H1 (cell line): ENCODE measurements at regions not wholly inside any gene's neighbourhood (a gene's known extent, or its start where the extent isn't known, plus 50 kb on each side); places are given as distances from the start of the nearest gene placed in this dataset.

Experiments used
- CTCF ChIA-PET: fragments of 300-600 bp; sonication (Branson Sonifier 250); formaldehyde crosslinking; loops from one replicate; lab custom pipeline; 2021; ENCODE audit not compliant: partially characterized antibody; lab: Charles Lee
- POLR2A ChIA-PET: fragments of 300-600 bp; sonication (Branson Sonifier 250); formaldehyde crosslinking; loops from one replicate; lab custom pipeline; 2021; ENCODE audit warnings: inconsistent platforms; ENCODE audit not compliant: partially characterized antibody; lab: Charles Lee
- DNase-seq, 2 experiments: peaks; one replicate each; pipeline versions ENCODE4 v3.0.0 to v3.0.0-alpha.2; 2010 to 2022; ENCODE audit warnings: low spot score in 2 of 2, low read depth in 1 of 2, mixed read lengths in 1 of 2
- FAIRE-seq: peaks from 2 replicates; lab custom pipeline; 2011; peaks lifted over from hg19 to GRCh38; lab: Jason Lieb, UNC
- H2AFZ ChIP-seq: 2 replicates; pipeline ENCODE4 v1.8.1; 2012; ENCODE audit warnings: low read length, inconsistent platforms
- H2AK5ac ChIP-seq: 2 replicates; pipeline ENCODE4 v1.6.1; 2013; ENCODE audit warnings: low read depth, low read length
- H2BK120ac ChIP-seq: replicated peaks from 2 replicates; pipeline ENCODE3; 2013; ENCODE audit warnings: low read depth, low read length, inconsistent platforms
- H2BK12ac ChIP-seq: 2 replicates; pipeline ENCODE4 v1.6.1; 2013; ENCODE audit warnings: low read depth, low read length
- H2BK15ac ChIP-seq: 2 replicates; pipeline ENCODE4 v1.6.1; 2013; ENCODE audit warnings: low read length
- H2BK20ac ChIP-seq: 2 replicates; pipeline ENCODE4 v1.6.1; 2013; ENCODE audit warnings: low read length
- H2BK5ac ChIP-seq: 2 replicates; pipeline ENCODE4 v1.6.1; 2013; ENCODE audit warnings: low read depth, low read length
- H3K14ac ChIP-seq: 2 replicates; pipeline ENCODE4 v1.6.1; 2013; ENCODE audit warnings: inconsistent platforms; ENCODE audit not compliant: insufficient read length
- H3K18ac ChIP-seq: 2 replicates; pipeline ENCODE4 v1.6.1; 2013; ENCODE audit warnings: low read length; ENCODE audit errors: extremely low read depth
- H3K23ac ChIP-seq: 2 replicates; pipeline ENCODE4 v1.6.1; 2013; ENCODE audit warnings: inconsistent platforms; ENCODE audit not compliant: insufficient read length
- H3K23me2 ChIP-seq: 2 replicates; pipeline ENCODE4 v1.6.1; 2013; ENCODE audit warnings: low read depth, low read length
- H3K27ac ChIP-seq: 2 replicates; pipeline ENCODE4 v1.6.1; 2011; ENCODE audit warnings: low read depth, low read length, inconsistent platforms
- H3K27me3 ChIP-seq, 4 experiments: replicated peaks in 1 of 4; 1 replicate in 1 of 4; 2 replicates in 3 of 4; pipeline versions ENCODE4 v1.6.1 to v1.8.1; 2011 to 2013; ENCODE audit warnings: low read length in 3 of 4, mild to moderate bottlenecking in 3 of 4, inconsistent platforms in 2 of 4, mixed read lengths in 2 of 4, moderate library complexity in 1 of 4; ENCODE audit not compliant: control insufficient read depth in 3 of 4, insufficient read depth in 3 of 4; ENCODE audit errors: extremely low read depth in 1 of 4
- H3K36me3 ChIP-seq, 4 experiments: 2 replicates each; pipeline versions ENCODE4 v1.6.1 to v1.8.1; 2011 to 2013; ENCODE audit warnings: mild to moderate bottlenecking in 4 of 4, low read length in 3 of 4, moderate library complexity in 2 of 4, control low read depth in 1 of 4, inconsistent platforms in 1 of 4; ENCODE audit not compliant: insufficient read depth in 4 of 4, control insufficient read depth in 2 of 4
- H3K4ac ChIP-seq: replicated peaks from 2 replicates; pipeline ENCODE3; 2013; ENCODE audit warnings: low read length, low read depth, mixed read lengths, inconsistent platforms; ENCODE audit not compliant: insufficient read length
- H3K4me1 ChIP-seq, 4 experiments: replicated peaks in 1 of 4; 1 replicate in 1 of 4; 2 replicates in 3 of 4; pipeline versions ENCODE4 v1.6.1 to v1.8.1; 2011 to 2013; ENCODE audit warnings: low read length in 3 of 4, inconsistent platforms in 2 of 4, mixed read lengths in 1 of 4; ENCODE audit not compliant: insufficient read depth in 4 of 4, control insufficient read depth in 3 of 4
- H3K4me2 ChIP-seq, 2 experiments: 2 replicates each; pipeline versions ENCODE4 v1.6.1 to v1.8.1; 2011 to 2013; ENCODE audit warnings: low read depth in 2 of 2, low read length in 2 of 2, control low read depth in 1 of 2, inconsistent platforms in 1 of 2, mild to moderate bottlenecking in 1 of 2; ENCODE audit not compliant: insufficient read depth in 1 of 2
- H3K4me3 ChIP-seq, 4 experiments: fragments of 200-600, 300-600 bp in 1 of 4; sonication (generic), shearing (Covaris generic), sonication (Bioruptor Twin) in 1 of 4; 2 replicates each; pipeline versions ENCODE4 v1.5.1 to v1.8.1; 2011 to 2016; ENCODE audit warnings: low read length in 4 of 4, low read depth in 3 of 4, control low read depth in 2 of 4, inconsistent platforms in 2 of 4, mild to moderate bottlenecking in 2 of 4, mixed read lengths in 1 of 4, moderate library complexity in 1 of 4; ENCODE audit not compliant: insufficient read depth in 2 of 4; ENCODE audit errors: extremely low read depth in 1 of 4
- H3K56ac ChIP-seq: replicated peaks from 2 replicates; pipeline ENCODE3; 2013; ENCODE audit warnings: low read depth, mild to moderate bottlenecking, mixed read lengths, low read length, inconsistent platforms; ENCODE audit not compliant: insufficient read length
- H3K79me1 ChIP-seq: 2 replicates; pipeline ENCODE4 v1.6.1; 2013; ENCODE audit warnings: low read depth, low read length, control low read depth
- H3K79me2 ChIP-seq, 2 experiments: 2 replicates each; pipeline versions ENCODE4 v1.6.1 to v1.8.1; 2012 to 2013; ENCODE audit warnings: low read length in 2 of 2, mild to moderate bottlenecking in 2 of 2, inconsistent platforms in 1 of 2; ENCODE audit not compliant: insufficient read depth in 2 of 2, control insufficient read depth in 1 of 2
- H3K9ac ChIP-seq, 4 experiments: replicated peaks in 1 of 4; 1 replicate in 1 of 4; 2 replicates in 3 of 4; pipeline versions ENCODE4 v1.6.1 to v1.8.1; 2011 to 2013; ENCODE audit warnings: low read depth in 3 of 4, low read length in 3 of 4, control low read depth in 2 of 4, mild to moderate bottlenecking in 2 of 4, moderate library complexity in 2 of 4, inconsistent platforms in 1 of 4; ENCODE audit errors: extremely low read depth in 1 of 4
- H3K9me3 ChIP-seq, 2 experiments: 2 replicates each; pipeline versions ENCODE4 v1.6.1 to v1.8.1; 2012 to 2013; ENCODE audit warnings: mild to moderate bottlenecking in 2 of 2, moderate library complexity in 2 of 2, control low read depth in 1 of 2, inconsistent platforms in 1 of 2, low read depth in 1 of 2, low read length in 1 of 2, mixed read lengths in 1 of 2; ENCODE audit not compliant: insufficient read depth in 2 of 2
- H4K20me1 ChIP-seq, 2 experiments: replicated peaks in 1 of 2; 2 replicates each; pipeline versions ENCODE3 to v1.8.1; 2011 to 2013; ENCODE audit warnings: inconsistent platforms in 2 of 2, low read length in 2 of 2, mild to moderate bottlenecking in 1 of 2; ENCODE audit not compliant: insufficient read depth in 2 of 2, control insufficient read depth in 1 of 2
- H4K5ac ChIP-seq: 2 replicates; pipeline ENCODE4 v1.6.1; 2013; ENCODE audit warnings: low read length, low read depth, mixed read lengths, inconsistent platforms; ENCODE audit not compliant: insufficient read length
- H4K8ac ChIP-seq: 2 replicates; pipeline ENCODE4 v1.8.0; 2013; ENCODE audit warnings: mild to moderate bottlenecking, moderate library complexity, low read length, inconsistent platforms; ENCODE audit not compliant: insufficient read depth; ENCODE audit errors: extremely low read depth
- H4K91ac ChIP-seq: replicated peaks from 2 replicates; pipeline ENCODE3; 2013; ENCODE audit warnings: low read length, mixed read lengths, inconsistent platforms; ENCODE audit not compliant: insufficient read length
- BRCA1 ChIP-seq: IDR thresholded peaks from 2 replicates; pipeline ENCODE4 v1.6.1; 2012; ENCODE audit warnings: low read depth, low read length, improper control_type of control experiment
- PHF8 ChIP-seq: fragments of 200-600 bp; sonication (generic); conservative IDR thresholded peaks from 2 replicates; pipeline ENCODE4 v1.7.1; 2012; ENCODE audit warnings: low read depth, mild to moderate bottlenecking, inconsistent platforms, low read length, moderate library complexity
- RAD21 ChIP-seq, 2 experiments: IDR thresholded peaks in 1 of 2; conservative IDR thresholded peaks in 1 of 2; 2 replicates each; pipeline ENCODE4 v1.6.1; 2011; ENCODE audit warnings: low read depth in 2 of 2, low read length in 2 of 2, improper control_type of control experiment in 1 of 2, inconsistent platforms in 1 of 2, mild to moderate bottlenecking in 1 of 2, moderate library complexity in 1 of 2
- RBBP5 ChIP-seq: IDR thresholded peaks from 2 replicates; pipeline ENCODE4 v1.7.1; 2012; ENCODE audit warnings: low read depth, mild to moderate bottlenecking, inconsistent platforms, low read length, moderate library complexity, borderline replicate concordance
- RNF2 ChIP-seq: fragments of 200-900, 300-1000 bp; sonication (generic); IDR thresholded peaks from 2 replicates; pipeline ENCODE4 v1.7.1; 2016; ENCODE audit warnings: borderline replicate concordance, low read depth, mild to moderate bottlenecking, antibody characterized with exemption, low read length; ENCODE audit not compliant: poor library complexity, severe bottlenecking; ENCODE audit errors: missing control alignments
- SIX5 ChIP-seq: IDR thresholded peaks from 2 replicates; pipeline ENCODE4 v1.6.1; 2011; ENCODE audit warnings: mild to moderate bottlenecking, low read depth, low read length
- TAF7 ChIP-seq: optimal IDR thresholded peaks from 2 replicates; pipeline ENCODE3; 2011; ENCODE audit warnings: low read depth, mild to moderate bottlenecking, inconsistent platforms, low read length, moderate library complexity, borderline replicate concordance
- WGBS, 2 experiments: shearing (Covaris generic) in 1 of 2; methylation state at CpG; one replicate each; pipeline versions ENCODE4 v1.1.6 to v1.1.7; 2013 to 2015; ENCODE audit warnings: low lambda C conversion rate in 2 of 2, mixed read lengths in 2 of 2, inconsistent platforms in 1 of 2, low coverage in 1 of 2, missing lambda C conversion rate in 1 of 2; ENCODE audit not compliant: insufficient replicate concordance in 2 of 2, insufficient coverage in 1 of 2, insufficient read length in 1 of 2; ENCODE audit errors: extremely low coverage in 1 of 2, missing lambda C conversion rate in 1 of 2; 5-methylcytosine and 5-hydroxymethylcytosine counted together

GRCh38 chr15:98051734-98052133, 91.2 kb downstream of the ARRDC4 start:
- Histone ChIP-seq H4K8ac (no peak overlapping the region), H3K4me1 (no peaks in the 10 kb centered on the region), H3K4me2 (no peak overlapping the region), H2AK5ac (no peak overlapping the region), H3K18ac (no peak overlapping the region), H4K20me1 (no peaks in the 10 kb centered on the region), H2BK120ac (no peak overlapping the region), H3K23me2 (no peaks in the 10 kb centered on the region), H3K27ac (no peak overlapping the region), H3K9me3 (no peaks in the 10 kb centered on the region), H2BK15ac (no peak overlapping the region), H3K36me3 (no peaks in the 10 kb centered on the region), H3K4ac (no peak overlapping the region), H3K56ac (no peak overlapping the region), H3K23ac (no peak overlapping the region), H4K5ac (no peak overlapping the region), H3K79me1 (no peaks in the 10 kb centered on the region), H3K14ac (no peak overlapping the region), H4K91ac (no peak overlapping the region), H3K79me2 (no peaks in the 10 kb centered on the region), H2BK20ac (no peak overlapping the region), H2BK12ac (no peak overlapping the region), H3K27me3 (no peaks in the 10 kb centered on the region), H3K4me3 (no peak overlapping the region), H2BK5ac (no peak overlapping the region), H3K9ac (no peak overlapping the region), H2AFZ (no peak overlapping the region)
- 90% methylated on average over 3 of the region's 3 CpGs; no CpG with 5 or more reads in 1 of the 2 experiments for WGBS, 2 experiments
- ChIA-PET CTCF (no interaction called here), POLR2A (no interaction called here)
- no peak for DNase-seq
- no peak for FAIRE-seq
- TF ChIP-seq SIX5 = no peak
- no peak for TF ChIP-seq RNF2
- TF ChIP-seq RBBP5 = no peak
- TF ChIP-seq BRCA1 = no peak
- TF ChIP-seq PHF8 = no peak
- no peak for TF ChIP-seq TAF7
- no peak for TF ChIP-seq RAD21 (IDR thresholded peaks at IDR 0.05 in 1 of 2, conservative IDR thresholded peaks at IDR 0.05 in 1 of 2; ENCODE audit: low read depth in 2 of 2, low read length in 2 of 2)
